HFFc6 (cell line): ENCODE measurements at regions not wholly inside any gene's neighbourhood (a gene's known extent, or its start where the extent isn't known, plus 50 kb on each side); places are given as distances from the start of the nearest gene placed in this dataset.

Experiments
- DNase-seq: peaks from one replicate; pipeline ENCODE4 v3.0.0-alpha.2; 2018
- H3K27ac Mint-ChIP-seq: 2 replicates; pipeline ENCODE4 v1.8.0; 2020; ENCODE audit warnings: mild to moderate bottlenecking, mixed read lengths
- H3K27me3 Mint-ChIP-seq: 2 replicates; pipeline ENCODE4 v1.8.0; 2021; ENCODE audit warnings: mild to moderate bottlenecking, moderate library complexity, mixed read lengths; ENCODE audit not compliant: insufficient read depth
- H3K36me3 Mint-ChIP-seq: 2 replicates; pipeline ENCODE4 v1.8.0; 2021; ENCODE audit warnings: low read depth, mixed read lengths
- H3K4me1 Mint-ChIP-seq: 2 replicates; pipeline ENCODE4 v1.8.0; 2020; ENCODE audit warnings: low read depth, mixed read lengths
- H3K4me3 Mint-ChIP-seq: 2 replicates; pipeline ENCODE4 v1.8.0; 2020; ENCODE audit warnings: mild to moderate bottlenecking, moderate library complexity, mixed read lengths
- H3K9me3 Mint-ChIP-seq: 2 replicates; pipeline ENCODE4 v1.8.0; 2020; ENCODE audit warnings: mild to moderate bottlenecking, mixed read lengths
- CTCF ChIP-seq: fragments of 200-600 bp; sonication (generic); IDR thresholded peaks from 2 replicates; pipeline ENCODE4 v1.5.0; 2021; ENCODE audit warnings: antibody characterized with exemption, mild to moderate bottlenecking

- Mint-ChIP-seq H3K36me3 (no peaks in the 10 kb centered on the region), H3K4me3 (no peak overlapping the region), H3K9me3 (no peaks in the 10 kb centered on the region), H3K4me1 (peaks cover 8% of the 10 kb centered on the region; the same call in 1 of the 2 replicates), H3K27me3 (no peaks in the 10 kb centered on the region), H3K27ac (peak overlapping the region; percentile 65)
- no peak for TF ChIP-seq CTCF
- peak; percentile 12 for DNase-seq
Observed at GRCh38 chr4:125572601-125573000, 257.8 kb downstream of the FAT4 start.

- H3K4me3 Mint-ChIP-seq, result no peak overlapping the region
- peaks cover 8% of the 10 kb centered on the region; the same call in 1 of the 2 replicates for H3K4me1 Mint-ChIP-seq
- no peaks in the 10 kb centered on the region for H3K9me3 Mint-ChIP-seq
- no peak for DNase-seq
- H3K27me3 Mint-ChIP-seq, result no peaks in the 10 kb centered on the region
- H3K27ac Mint-ChIP-seq, result no peak overlapping the region
- no peaks in the 10 kb centered on the region for H3K36me3 Mint-ChIP-seq
- TF ChIP-seq CTCF, result no peak
Observed at GRCh38 chr4:125573368-125573767, 258.6 kb downstream of the FAT4 start.

- Mint-ChIP-seq H3K4me1 (peaks cover 8% of the 10 kb centered on the region; the same call in 1 of the 2 replicates), H3K9me3 (no peaks in the 10 kb centered on the region), H3K27me3 (no peaks in the 10 kb centered on the region), H3K36me3 (no peaks in the 10 kb centered on the region), H3K4me3 (no peak overlapping the region), H3K27ac (no peak overlapping the region)
- DNase-seq, result no peak
- TF ChIP-seq CTCF, result no peak
Observed at GRCh38 chr4:125573786-125574185, 259.0 kb downstream of the FAT4 start.

- no peaks in the 10 kb centered on the region for H3K36me3 Mint-ChIP-seq
- H3K27ac Mint-ChIP-seq, result peak overlapping the region; percentile 24; the same call in 1 of the 2 replicates
- DNase-seq, result peak; percentile 4
- H3K4me1 Mint-ChIP-seq, result peaks cover 22% of the 10 kb centered on the region
- H3K9me3 Mint-ChIP-seq, result no peaks in the 10 kb centered on the region
- H3K27me3 Mint-ChIP-seq, result no peaks in the 10 kb centered on the region
- peak overlapping the region; percentile 14; the same call in 1 of the 2 replicates for H3K4me3 Mint-ChIP-seq
- TF ChIP-seq CTCF, result no peak
Observed at GRCh38 chr4:125582302-125582701, 267.5 kb downstream of the FAT4 start.

- Mint-ChIP-seq H3K27me3 (no peaks in the 10 kb centered on the region), H3K36me3 (no peaks in the 10 kb centered on the region), H3K4me3 (no peak overlapping the region), H3K27ac (no peak overlapping the region), H3K9me3 (no peaks in the 10 kb centered on the region), H3K4me1 (no peaks in the 10 kb centered on the region)
- TF ChIP-seq CTCF, result no peak
- DNase-seq, result no peak
Observed at GRCh38 chr4:125590158-125590557, 275.4 kb downstream of the FAT4 start.

GRCh38 chr4:125591290-125591689, 276.5 kb downstream of the FAT4 start:
- no peaks in the 10 kb centered on the region for H3K9me3 Mint-ChIP-seq
- TF ChIP-seq CTCF, result no peak
- no peak for DNase-seq
- H3K27me3 Mint-ChIP-seq, result no peaks in the 10 kb centered on the region
- H3K4me1 Mint-ChIP-seq, result no peaks in the 10 kb centered on the region
- no peaks in the 10 kb centered on the region for H3K36me3 Mint-ChIP-seq
- no peak overlapping the region for H3K27ac Mint-ChIP-seq
- no peak overlapping the region for H3K4me3 Mint-ChIP-seq
